HG02981 (cell line): ENCODE measurements at regions not wholly inside any gene's neighbourhood (a gene's known extent, or its start where the extent isn't known, plus 50 kb on each side); places are given as distances from the start of the nearest gene placed in this dataset.

ENCODE experiments used
- ATAC-seq: cut with Tn5 transposase; IDR thresholded peaks from one replicate; pipeline ENCODE4 v1.9.1; 2021; ENCODE audit warnings: mild to moderate bottlenecking, moderate library complexity; ENCODE audit not compliant: unreplicated experiment

GRCh38 chr6:139932671-139933070 lies 558.2 kb upstream of the CITED2 start:
- ATAC-seq, result no peak

- ATAC-seq, result no peak
Measured at GRCh38 chr6:139931747-139932146, 557.3 kb upstream of the CITED2 start.

GRCh38 chr6:139927742-139928305 lies 553.4 kb upstream of the CITED2 start:
- ATAC-seq, result no peak

GRCh38 chr6:139927236-139927635 lies 552.8 kb upstream of the CITED2 start:
- ATAC-seq, result no peak

- ATAC-seq, result no peak
Measured at GRCh38 chr6:139926711-139927110, 552.3 kb upstream of the CITED2 start.

- ATAC-seq, result no peak
Measured at GRCh38 chr6:139925894-139926641, 551.6 kb upstream of the CITED2 start.

GRCh38 chr6:139923964-139924475 lies 549.6 kb upstream of the CITED2 start:
- no peak for ATAC-seq

- ATAC-seq, result no peak
Measured at GRCh38 chr6:139922236-139922635, 547.8 kb upstream of the CITED2 start.

GRCh38 chr6:139920776-139921100 lies 546.3 kb upstream of the CITED2 start:
- no peak for ATAC-seq

- no peak for ATAC-seq
Measured at GRCh38 chr6:139920027-139920775, 545.8 kb upstream of the CITED2 start.

- ATAC-seq, result no peak
Measured at GRCh38 chr6:139919107-139920026, 544.9 kb upstream of the CITED2 start.

GRCh38 chr6:139917951-139918630 lies 543.6 kb upstream of the CITED2 start:
- ATAC-seq, result no peak

- ATAC-seq, result no peak
Measured at GRCh38 chr6:139914910-139915309, 540.5 kb upstream of the CITED2 start.

GRCh38 chr6:139912735-139913400 lies 538.4 kb upstream of the CITED2 start:
- no peak for ATAC-seq

GRCh38 chr6:139909992-139910391 lies 535.5 kb upstream of the CITED2 start:
- no peak for ATAC-seq

GRCh38 chr6:139905404-139906052 lies 531.1 kb upstream of the CITED2 start:
- ATAC-seq, result no peak

GRCh38 chr6:139904568-139904967 lies 530.1 kb upstream of the CITED2 start:
- no peak for ATAC-seq

- ATAC-seq, result no peak
Measured at GRCh38 chr6:139904158-139904533, 529.7 kb upstream of the CITED2 start.

GRCh38 chr6:139903411-139904157 lies 529.1 kb upstream of the CITED2 start:
- peak; percentile 96 for ATAC-seq
